Transverse colon (tissue), 3 donors: ENCODE measurements at regions not wholly inside any gene's neighbourhood (a gene's known extent, or its start where the extent isn't known, plus 50 kb on each side); places are given as distances from the start of the nearest gene placed in this dataset.

Experiments used
- CTCF ChIP-seq, 5 experiments: fragments of 200-600 bp in 3 of 5; fragments of 450-650 bp in 2 of 5; sonication (generic) in 3 of 5; IDR thresholded peaks; 1 replicate in 2 of 5; 2 replicates in 3 of 5; pipeline ENCODE4 v1.5.1; 2016 to 2017; ENCODE audit warnings: antibody characterized with exemption in 5 of 5, inconsistent platforms in 3 of 5, mild to moderate bottlenecking in 2 of 5, moderate library complexity in 1 of 5
- EP300 ChIP-seq: sonication (generic); formaldehyde crosslinking; IDR thresholded peaks from one replicate; pipeline ENCODE4 v1.6.1; 2017; ENCODE audit warnings: antibody characterized with exemption, low read depth
- POLR2A ChIP-seq: fragments of 450-650 bp; IDR thresholded peaks from one replicate; pipeline ENCODE4 v1.6.1; 2016; ENCODE audit warnings: antibody characterized with exemption, mild to moderate bottlenecking, moderate library complexity

GRCh38 chr5:97591781-97592180, 408.7 kb upstream of the RIOK2 start:
- TF ChIP-seq CTCF (IDR thresholded peaks at IDR 0.05) (no peak), EP300 (no peak), POLR2A (no peak)
